NCI-H345 (cell line): ENCODE measurements at regions not wholly inside any gene's neighbourhood (a gene's known extent, or its start where the extent isn't known, plus 50 kb on each side); places are given as distances from the start of the nearest gene placed in this dataset.
A peak's percentile ranks its signal among the peaks of the same experiment; 100 is the strongest.
"Not testable (repeated sequence)": the region's sequence is repeated elsewhere in the genome, so short reads cannot be mapped to it uniquely, and the experiment has no call there.

Source experiments
- DNase-seq: peaks from one replicate; lab custom pipeline; 2025; lab: John Stamatoyannopoulos, UW

DNA sequence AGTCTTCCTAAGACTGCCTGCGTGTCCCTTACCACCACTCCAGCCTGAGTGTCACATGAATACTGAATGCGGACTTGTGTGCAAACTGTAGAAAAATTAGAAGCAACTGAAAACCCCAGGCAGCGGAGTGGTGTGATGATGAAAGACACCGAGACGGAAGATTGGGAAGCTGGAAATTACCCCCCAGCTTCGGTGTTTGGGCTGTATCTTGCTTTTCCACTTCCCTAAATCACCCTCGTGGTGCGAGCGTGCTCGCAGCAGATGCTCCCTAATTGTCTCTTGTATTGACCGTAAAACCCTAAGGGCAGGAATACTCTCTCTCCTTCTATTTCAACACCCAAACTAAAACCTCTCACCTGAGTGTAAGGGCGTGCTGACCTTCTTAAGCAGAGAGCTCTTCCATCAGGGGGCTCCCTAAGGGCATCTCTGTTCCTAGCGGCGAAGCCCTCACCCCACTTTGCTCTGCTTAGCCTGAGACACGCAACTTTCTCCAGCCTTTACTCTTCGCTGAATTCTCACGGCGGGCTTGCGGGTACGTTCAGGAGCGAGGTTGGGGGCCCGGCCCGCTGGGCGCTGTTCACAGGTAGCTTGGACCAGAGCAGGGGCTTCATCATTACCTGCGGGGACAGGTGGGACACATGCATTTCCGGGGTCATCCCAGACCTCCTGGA is 62.4 kb downstream of the CRYBB2 start:
- DNase-seq = no peak

DNA sequence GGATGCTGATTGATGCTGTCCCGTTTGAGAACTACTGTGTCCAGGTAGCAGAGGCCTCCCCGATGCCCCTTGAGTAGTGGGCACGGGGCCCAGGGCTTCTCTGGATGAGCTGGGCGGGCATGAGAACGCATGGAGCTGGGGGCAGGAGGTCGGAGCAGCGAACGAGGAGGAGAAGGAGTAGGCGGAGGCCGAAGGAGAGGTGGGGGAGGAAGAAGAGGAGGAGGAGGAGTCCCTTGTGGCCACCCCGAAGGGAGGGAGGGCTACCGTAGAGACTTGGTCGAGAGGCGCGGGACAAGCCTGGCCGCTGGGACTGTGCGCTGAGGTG is 62.9 kb downstream of the CRYBB2 start:
- no peak for DNase-seq

- no peak for DNase-seq
These were observed 63.5 kb downstream of the CRYBB2 start for GRCh38 chr22:25282671-25283561.

- DNase-seq = not testable (repeated sequence)
These were observed 69.0 kb downstream of the CRYBB2 start for GRCh38 chr22:25288481-25288880.

DNA sequence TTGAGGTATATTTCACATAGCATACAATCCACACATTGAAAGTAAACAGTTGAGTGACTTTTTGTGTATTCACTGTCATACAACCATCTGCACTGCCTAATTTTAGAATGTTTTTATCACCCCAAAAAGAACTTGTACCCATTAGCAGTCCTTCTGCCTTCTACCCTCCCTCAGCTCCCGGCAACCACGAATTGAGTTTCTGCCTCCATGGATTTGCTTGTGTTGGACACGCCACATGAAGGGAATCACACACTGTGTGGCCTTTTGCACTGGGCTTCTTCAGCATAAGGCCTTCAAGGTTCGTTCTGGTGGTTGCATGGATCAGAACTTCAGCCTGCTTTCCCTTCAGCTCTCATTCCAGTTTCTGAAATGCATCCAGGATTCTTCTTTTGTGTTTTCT is 82.5 kb downstream of the CRYBB2 start:
- DNase-seq = not testable (repeated sequence)

DNA sequence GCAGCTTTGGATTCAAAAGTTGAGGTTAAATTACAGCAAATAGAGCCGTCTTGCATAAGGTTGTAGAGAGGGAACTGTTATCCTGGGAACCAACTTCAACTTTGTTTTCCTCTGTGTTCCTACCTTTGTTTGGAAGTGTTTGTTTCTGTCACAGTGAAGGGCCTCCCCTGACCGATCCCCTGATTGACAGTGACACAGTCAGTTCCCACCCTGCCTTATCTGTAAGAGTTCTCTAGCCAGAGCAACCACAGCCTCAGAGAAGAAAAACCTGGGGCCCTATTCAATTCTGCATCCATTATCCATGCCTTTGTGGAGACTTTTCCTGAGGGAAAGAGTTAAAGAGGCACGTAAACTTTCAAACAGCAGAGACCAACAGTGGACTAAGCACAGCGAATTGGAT is 90.1 kb downstream of the CRYBB2 start:
- not testable (repeated sequence) for DNase-seq

GRCh38 chr22:25311924-25312323 is 92.5 kb downstream of the CRYBB2 start:
- DNase-seq = not testable (repeated sequence)

DNA sequence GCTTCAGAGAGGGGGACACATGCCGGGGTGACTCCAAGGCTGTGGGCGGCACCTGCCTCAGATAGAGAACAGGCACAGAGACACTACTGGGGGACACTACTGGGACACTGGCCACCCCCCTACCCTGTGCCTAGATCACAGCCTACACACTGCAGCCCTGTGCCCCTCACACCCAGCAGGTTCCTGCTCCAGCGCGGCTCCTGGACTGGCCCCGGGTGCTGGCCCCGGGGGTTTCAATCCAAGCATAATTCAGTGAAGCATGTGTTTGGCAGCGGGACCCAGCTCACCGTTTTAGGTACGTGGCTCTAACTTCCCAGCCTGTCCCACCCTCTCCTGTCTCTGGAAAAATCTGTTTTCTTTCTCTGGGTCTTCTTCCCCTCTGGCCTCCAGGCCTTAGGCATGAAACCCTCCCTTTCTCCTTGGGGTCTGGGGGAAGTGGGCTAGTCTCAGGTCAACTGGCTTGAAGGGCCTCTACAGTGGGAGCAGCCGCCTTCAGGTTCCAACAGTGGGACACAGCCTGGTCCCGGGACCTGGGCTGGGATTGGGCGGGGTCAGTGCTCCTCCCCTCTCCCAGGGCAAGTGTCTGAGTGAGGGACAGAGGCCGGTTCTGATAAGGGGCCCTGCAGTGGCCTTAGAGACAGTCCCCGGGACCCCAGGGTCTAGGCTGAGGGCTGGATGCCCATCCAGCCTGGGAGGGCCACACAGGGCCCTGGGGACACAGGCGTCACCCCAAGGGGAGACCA is 98.8 kb downstream of the CRYBB2 start:
- no peak for DNase-seq

GRCh38 chr22:25327018-25327755 is 107.7 kb downstream of the CRYBB2 start:
- no peak for DNase-seq

GRCh38 chr22:25331050-25331449 is 111.6 kb downstream of the CRYBB2 start:
- DNase-seq = no peak

DNA sequence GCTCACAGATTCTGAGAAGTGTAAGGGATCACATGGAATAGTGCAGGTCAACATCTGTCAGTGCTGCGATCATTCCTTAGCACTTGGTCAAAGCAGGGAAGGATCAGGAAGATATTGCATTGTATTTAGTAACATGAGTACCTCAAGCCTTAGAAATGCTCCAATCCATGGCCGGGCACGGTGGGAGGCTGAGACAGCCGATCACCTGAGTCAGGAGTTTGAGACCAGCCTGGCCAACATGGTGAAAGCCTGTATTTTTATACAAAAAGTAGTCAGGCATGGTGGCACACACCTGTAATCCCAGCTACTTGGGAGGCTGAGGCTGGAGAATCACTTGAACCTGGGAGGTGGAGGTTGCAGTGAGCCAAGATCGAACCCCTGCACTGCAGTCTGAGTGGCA is 112.5 kb downstream of the CRYBB2 start:
- DNase-seq = not testable (repeated sequence)

- DNase-seq = no peak
These were observed 112.9 kb downstream of the CRYBB2 start for GRCh38 chr22:25332386-25332785.

DNA sequence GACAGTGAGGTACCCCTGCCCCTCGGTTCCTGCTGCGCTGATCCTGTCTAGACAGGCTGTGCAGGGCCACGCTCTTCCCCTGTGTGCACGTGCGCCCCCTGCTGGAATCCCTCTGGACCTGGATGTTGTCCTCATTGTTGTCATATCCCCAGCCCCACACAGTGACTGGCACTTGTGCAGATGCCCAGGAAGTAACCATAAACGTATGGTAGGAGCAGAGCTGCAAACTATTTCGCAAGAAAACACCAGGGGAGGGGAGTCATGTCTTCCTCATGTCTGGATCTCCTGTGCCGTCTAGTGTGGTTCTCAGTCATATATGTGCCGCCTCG is 114.7 kb downstream of the CRYBB2 start:
- DNase-seq = peak; percentile 1

GRCh38 chr22:25334631-25335030 is 115.2 kb downstream of the CRYBB2 start:
- not testable (repeated sequence) for DNase-seq

- not testable (repeated sequence) for DNase-seq
These were observed 115.8 kb downstream of the CRYBB2 start for GRCh38 chr22:25335276-25335675.

- DNase-seq = not testable (repeated sequence)
These were observed 121.1 kb downstream of the CRYBB2 start for GRCh38 chr22:25340536-25340935.

DNA sequence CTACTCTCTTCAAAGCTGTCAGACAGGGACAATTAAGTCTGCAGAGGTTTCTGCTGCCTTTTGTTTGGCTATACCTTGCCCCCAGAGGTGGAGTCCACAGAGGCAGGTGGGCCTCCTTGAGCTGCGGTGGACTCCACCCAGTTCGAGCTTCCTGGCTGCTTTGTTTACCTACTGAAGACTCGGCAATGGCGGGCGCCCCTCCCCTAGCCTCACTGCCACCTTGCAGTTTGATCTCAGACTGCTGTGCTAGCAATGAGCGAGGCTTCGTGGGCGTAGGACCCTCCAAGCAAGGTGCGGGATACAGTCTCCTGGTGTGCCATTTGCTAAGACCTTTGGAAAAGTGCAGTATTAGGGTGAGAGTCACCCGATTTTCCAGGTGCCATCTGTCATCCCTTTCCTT is 124.9 kb downstream of the CRYBB2 start:
- not testable (repeated sequence) for DNase-seq

DNA sequence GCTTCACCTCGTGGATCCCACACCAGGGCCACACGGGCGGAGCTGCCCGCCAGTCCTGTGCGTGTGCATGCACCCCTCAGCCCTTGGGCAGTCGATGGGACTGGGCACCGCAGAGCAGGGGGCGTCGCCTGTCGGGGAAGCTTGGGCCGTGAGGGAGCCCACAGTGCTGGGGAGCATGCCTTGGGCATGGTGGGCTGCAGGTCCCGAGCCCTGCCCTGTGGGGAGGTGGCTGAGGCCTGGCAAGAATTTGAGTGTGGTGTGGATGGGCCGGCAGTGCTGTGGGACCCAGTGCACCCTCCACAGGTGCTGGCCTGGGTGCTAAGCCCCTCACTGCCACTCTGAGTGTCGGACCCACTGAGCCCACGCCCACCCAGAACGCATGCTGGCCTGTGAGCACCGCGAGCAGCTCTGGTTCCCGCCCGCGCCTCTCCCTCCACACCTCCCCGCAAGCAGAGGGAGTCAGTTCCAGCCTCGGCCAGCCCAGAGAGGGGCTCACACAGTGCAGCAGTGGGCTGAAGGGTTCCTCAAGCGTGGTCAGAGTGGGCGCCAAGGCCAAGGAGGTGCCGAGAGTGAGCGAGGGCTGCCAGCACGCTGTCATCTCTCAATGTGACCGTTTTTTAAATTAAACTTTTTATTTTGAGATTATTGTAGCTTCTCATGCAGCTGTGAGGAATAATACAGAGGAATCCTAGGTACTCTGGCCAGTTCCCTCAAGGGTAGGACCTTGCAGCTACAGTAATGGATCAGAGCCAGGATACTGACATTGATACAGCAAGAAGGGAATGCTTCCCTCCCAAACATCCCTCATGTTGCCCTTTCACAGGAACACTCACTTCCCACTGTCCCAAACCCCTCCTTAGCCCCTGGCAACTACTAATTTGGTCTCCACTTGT is 127.7 kb downstream of the CRYBB2 start:
- DNase-seq = no peak

GRCh38 chr22:25347752-25348102 is 128.3 kb downstream of the CRYBB2 start:
- DNase-seq = no peak

GRCh38 chr22:25348391-25348790 is 129.0 kb downstream of the CRYBB2 start:
- no peak for DNase-seq

GRCh38 chr22:25348996-25349395 is 129.6 kb downstream of the CRYBB2 start:
- not testable (repeated sequence) for DNase-seq
